Retinal pigment epithelial cell (primary cell): ENCODE measurements at regions not wholly inside any gene's neighbourhood (a gene's known extent, or its start where the extent isn't known, plus 50 kb on each side); places are given as distances from the start of the nearest gene placed in this dataset.

Experiments used
- DNase-seq: peaks from one replicate; pipeline ENCODE4 v3.0.0-alpha.2; 2010; ENCODE audit warnings: low read depth
- H3K4me3 ChIP-seq: 2 replicates; pipeline ENCODE4 v1.5.1; 2011; ENCODE audit warnings: mild to moderate bottlenecking, low read length, control low read depth, moderate library complexity
- CTCF ChIP-seq: conservative IDR thresholded peaks from 2 replicates; pipeline ENCODE4 v1.5.1; 2011; ENCODE audit warnings: low read depth, low read length, control low read depth, inconsistent platforms

- DNase-seq = no peak
- no peak overlapping the region for H3K4me3 ChIP-seq
- TF ChIP-seq CTCF = no peak
These were observed 136.1 kb upstream of the LYZL2 start for GRCh38 chr10:30765616-30766015.

GRCh38 chr10:30765022-30765615 is 135.6 kb upstream of the LYZL2 start:
- DNase-seq = no peak
- TF ChIP-seq CTCF = no peak
- H3K4me3 ChIP-seq = no peak overlapping the region

- TF ChIP-seq CTCF = no peak
- no peak overlapping the region for H3K4me3 ChIP-seq
- DNase-seq = no peak
These were observed 134.4 kb upstream of the LYZL2 start for GRCh38 chr10:30763918-30764317.

GRCh38 chr10:30762620-30763019 is 133.1 kb upstream of the LYZL2 start:
- H3K4me3 ChIP-seq = no peak overlapping the region
- DNase-seq = no peak
- TF ChIP-seq CTCF = no peak

GRCh38 chr10:30759423-30759822 is 129.9 kb upstream of the LYZL2 start:
- H3K4me3 ChIP-seq = no peak overlapping the region
- no peak for DNase-seq

GRCh38 chr10:30758338-30758737 is 128.8 kb upstream of the LYZL2 start:
- no peak overlapping the region for H3K4me3 ChIP-seq
- TF ChIP-seq CTCF = no peak
- no peak for DNase-seq

More at GRCh38 chr10:30759423-30759822, 129.9 kb upstream of the LYZL2 start:
- no peak for TF ChIP-seq CTCF

- no peak overlapping the region for H3K4me3 ChIP-seq
- no peak for DNase-seq
- TF ChIP-seq CTCF = no peak
These were observed 127.3 kb upstream of the LYZL2 start for GRCh38 chr10:30756896-30757295.
